Transverse colon (tissue), 4 donors: ENCODE measurements at regions not wholly inside any gene's neighbourhood (a gene's known extent, or its start where the extent isn't known, plus 50 kb on each side); places are given as distances from the start of the nearest gene placed in this dataset.
A peak's percentile ranks its signal among the peaks of the same experiment; 100 is the strongest.

Experiments
- DNase-seq: peaks from one replicate; pipeline ENCODE4 v3.0.0-alpha.2; 2019
- H3K27ac ChIP-seq, 4 donors: fragments of 200-600 bp; sonication (generic); 2 replicates each; pipeline ENCODE4 v1.5.1; 2016 to 2018; ENCODE audit warnings: inconsistent platforms in 4 of 4
- H3K27me3 ChIP-seq: fragments of 200-600 bp; sonication (generic); 2 replicates; pipeline ENCODE4 v1.5.1; 2017; ENCODE audit warnings: inconsistent platforms
- H3K36me3 ChIP-seq, 4 donors: fragments of 200-600 bp; sonication (generic); 2 replicates each; pipeline ENCODE4 v1.5.1; 2017 to 2019; ENCODE audit warnings: inconsistent platforms in 4 of 4
- H3K4me1 ChIP-seq, 4 donors: fragments of 200-600 bp; sonication (generic); 2 replicates each; pipeline ENCODE4 v1.5.1; 2017 to 2020; ENCODE audit warnings: inconsistent platforms in 4 of 4
- H3K4me3 ChIP-seq, 4 donors: fragments of 200-600 bp; sonication (generic); 1 replicate in 1 of 4; 2 replicates in 3 of 4; pipeline versions ENCODE4 v1.5.1 to v1.6.1; 2017 to 2019; ENCODE audit warnings: inconsistent platforms in 4 of 4
- H3K9me3 ChIP-seq, 2 donors: fragments of 200-600 bp; sonication (generic); 2 replicates each; pipeline ENCODE4 v1.5.1; 2017 to 2019; ENCODE audit warnings: inconsistent platforms in 2 of 2
- CTCF ChIP-seq, 5 experiments: fragments of 200-600 bp in 3 of 5; fragments of 450-650 bp in 2 of 5; sonication (generic) in 3 of 5; IDR thresholded peaks; 1 replicate in 2 of 5; 2 replicates in 3 of 5; pipeline ENCODE4 v1.5.1; 2016 to 2017; ENCODE audit warnings: antibody characterized with exemption in 5 of 5, inconsistent platforms in 3 of 5, mild to moderate bottlenecking in 2 of 5, moderate library complexity in 1 of 5
- EP300 ChIP-seq: sonication (generic); formaldehyde crosslinking; IDR thresholded peaks from one replicate; pipeline ENCODE4 v1.6.1; 2017; ENCODE audit warnings: antibody characterized with exemption, low read depth
- POLR2A ChIP-seq: fragments of 450-650 bp; IDR thresholded peaks from one replicate; pipeline ENCODE4 v1.6.1; 2016; ENCODE audit warnings: antibody characterized with exemption, mild to moderate bottlenecking, moderate library complexity
- POLR2AphosphoS5 ChIP-seq, 3 donors: sonication (generic); formaldehyde crosslinking; IDR thresholded peaks; one replicate each; pipeline ENCODE4 v1.6.1; 2016; ENCODE audit warnings: antibody characterized with exemption in 3 of 3
- WGBS, 2 donors: methylation state at CpG; one replicate each; pipeline ENCODE4 v1.1.5; 2018; ENCODE audit warnings: low coverage in 1 of 2; 5-methylcytosine and 5-hydroxymethylcytosine counted together
- in situ Hi-C, 4 donors: fragments of 200-750 bp; cut with MboI; loops; one replicate each; pipeline versions ENCODE4 v1.15.0 to v1.15.1; 2017; ENCODE audit warnings: low sequenced_read_pairs in 3 of 4, low pct_ligation_motif_present in 1 of 4, low pct_unique_long_range_greater_than_20kb in 1 of 4
- intact Hi-C: fragments of 100-400 bp; cut with DNase I; formaldehyde crosslinking; loops from one replicate; pipeline ENCODE4 v1.15.1; 2023; ENCODE audit warnings: low total_unique reads

DNA sequence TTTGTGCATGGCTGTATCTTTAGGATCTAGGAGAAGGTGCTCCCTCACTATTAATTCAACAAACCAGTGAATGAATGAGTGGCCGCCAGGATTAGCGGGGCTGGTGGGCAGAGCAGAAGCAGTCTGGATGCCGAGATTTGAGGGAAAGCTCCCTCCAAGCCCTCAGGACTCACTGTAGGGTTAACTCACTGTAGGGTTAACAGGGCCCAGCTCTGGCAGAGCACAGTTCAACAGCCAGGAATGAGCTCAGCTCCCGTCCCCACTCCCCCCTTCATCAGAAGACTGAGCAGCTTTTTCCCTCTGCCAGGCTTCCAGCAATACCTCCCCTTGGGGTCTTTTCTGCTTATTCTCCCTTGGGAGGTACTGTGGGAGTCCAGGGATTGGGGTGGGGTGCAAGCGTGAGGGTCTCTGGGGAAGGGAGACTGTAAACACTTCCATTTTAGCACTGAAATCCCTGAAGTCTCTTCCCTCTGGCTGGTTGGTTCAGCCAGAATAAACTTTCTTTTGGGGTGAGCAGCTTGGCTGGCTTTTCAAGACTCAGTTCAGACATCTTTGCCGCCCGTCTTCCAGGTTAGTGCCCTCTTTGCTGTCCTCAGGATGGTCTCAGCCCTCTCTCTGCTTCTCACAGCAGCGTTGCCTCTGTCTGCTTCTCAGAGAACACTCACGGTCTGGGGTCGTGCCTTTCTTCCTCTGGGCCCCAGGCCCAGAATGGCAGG lies 53.7 kb upstream of the WSB1 start:
- no peak overlapping the region for H3K27ac ChIP-seq
- in situ Hi-C loops = loop anchor here in 3 of 4 donors (5.0 to 25.0 kb wide), 4 partner anchors 52 to 372 kb away; partner anchors contain the start of genes KSR1 (in 1 of the 3) and WSB1 (in 1 of the 3)
- no peak overlapping the region for H3K4me3 ChIP-seq
- TF ChIP-seq POLR2A (no peak), POLR2AphosphoS5 (IDR thresholded peaks at IDR 0.05) (no peak), CTCF (IDR thresholded peaks at IDR 0.05) (no peak), EP300 (no peak)
- no peak for DNase-seq
- H3K36me3 ChIP-seq = no peaks in the 10 kb centered on the region
- no peaks in the 10 kb centered on the region for H3K9me3 ChIP-seq
- 83 to 84% methylated on average over 1 to 10 of the region's 10 CpGs for WGBS, 2 donors
- H3K4me1 ChIP-seq = peaks cover 3 to 44% (median 10%) of the 10 kb centered on the region in 4 donors
- intact Hi-C loops = no loop called here
- H3K27me3 ChIP-seq = no peaks in the 10 kb centered on the region

DNA sequence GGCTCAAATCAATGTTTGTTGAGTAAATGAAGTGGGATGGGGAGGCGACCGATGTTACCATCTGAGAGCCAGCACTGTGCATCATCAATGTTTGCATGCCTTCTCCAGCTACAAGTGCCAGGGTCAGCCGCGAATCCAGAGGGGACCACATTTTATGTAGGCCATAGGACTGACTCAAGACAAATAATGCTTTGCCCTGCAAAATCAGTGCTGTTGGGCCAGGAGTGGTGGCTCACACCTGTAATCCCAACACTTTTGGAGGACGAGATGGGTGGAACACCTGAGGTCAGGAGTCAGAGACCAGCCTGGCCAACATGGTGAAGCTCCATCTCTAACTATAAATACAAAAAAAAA lies 53.1 kb upstream of the WSB1 start:
- TF ChIP-seq POLR2A (no peak), CTCF (IDR thresholded peaks at IDR 0.05) (no peak), EP300 (no peak), POLR2AphosphoS5 (IDR thresholded peaks at IDR 0.05) (no peak)
- H3K27me3 ChIP-seq = no peaks in the 10 kb centered on the region
- intact Hi-C loops (no loop called here), in situ Hi-C loops (loop anchor here in 3 of 4 donors (5.0 to 25.0 kb wide), 4 partner anchors 52 to 372 kb away; partner anchors contain the start of genes KSR1 (in 1 of the 3) and WSB1 (in 1 of the 3))
- peaks cover 9 to 49% (median 15%) of the 10 kb centered on the region in 4 donors for H3K4me1 ChIP-seq
- WGBS, 2 donors = 85% methylated on average over 5 of the region's 5 CpGs; no CpG with 5 or more reads in 1 of the 2 donors
- no peak overlapping the region for H3K4me3 ChIP-seq
- H3K36me3 ChIP-seq = no peaks in the 10 kb centered on the region
- no peaks in the 10 kb centered on the region for H3K9me3 ChIP-seq
- no peak for DNase-seq
- H3K27ac ChIP-seq = no peak overlapping the region

- H3K27ac ChIP-seq = no peak overlapping the region
- in situ Hi-C loops (loop anchor here in 3 of 4 donors (5.0 to 25.0 kb wide), 4 partner anchors 51 to 371 kb away; partner anchors contain the start of genes KSR1 (in 1 of the 3) and WSB1 (in 1 of the 3)), intact Hi-C loops (no loop called here)
- no peaks in the 10 kb centered on the region for H3K27me3 ChIP-seq
- H3K4me3 ChIP-seq = no peak overlapping the region
- DNase-seq = peak; percentile 43
- H3K4me1 ChIP-seq = peaks cover 10 to 56% (median 16%) of the 10 kb centered on the region in 4 donors
- TF ChIP-seq POLR2A = no peak
- TF ChIP-seq EP300 = no peak
- no peak for TF ChIP-seq POLR2AphosphoS5 (IDR thresholded peaks at IDR 0.05)
- no peak for TF ChIP-seq CTCF (IDR thresholded peaks at IDR 0.05)
- WGBS, 2 donors = 36 to 61% methylated on average over 2 to 5 of the region's 5 CpGs
- H3K36me3 ChIP-seq = no peaks in the 10 kb centered on the region
- H3K9me3 ChIP-seq = no peaks in the 10 kb centered on the region
Observed at GRCh38 chr17:27241346-27241946, 52.5 kb upstream of the WSB1 start.

DNA sequence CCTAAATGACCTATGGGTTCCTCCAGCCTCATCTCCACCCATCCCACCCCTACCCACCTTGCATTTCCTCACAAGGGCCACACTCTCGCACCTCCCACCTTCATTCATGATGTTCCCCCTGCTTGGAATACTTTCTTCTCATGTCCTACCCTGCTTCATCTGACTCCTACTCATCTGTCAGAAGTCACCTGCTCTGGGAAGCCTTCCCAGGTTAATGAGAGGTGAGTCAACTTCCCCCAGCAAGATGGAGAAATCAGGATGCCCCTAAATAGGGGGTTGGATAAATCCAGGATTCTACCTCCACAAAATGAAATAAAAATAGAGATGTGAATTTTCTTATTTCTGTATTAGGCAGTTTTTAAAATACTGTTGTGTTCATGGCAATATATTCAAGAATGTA lies 51.0 kb upstream of the WSB1 start:
- H3K9me3 ChIP-seq = no peaks in the 10 kb centered on the region
- DNase-seq = no peak
- 78 to 96% methylated on average over 1 of the region's 1 CpG for WGBS, 2 donors
- no peak overlapping the region for H3K4me3 ChIP-seq
- in situ Hi-C loops = loop anchor here in 3 of 4 donors (5.0 to 25.0 kb wide), 4 partner anchors 49 to 369 kb away; partner anchors contain the start of genes KSR1 (in 1 of the 3) and WSB1 (in 1 of the 3)
- H3K27ac ChIP-seq = peak overlapping the region in 1 of 4 donors; percentile 32
- H3K27me3 ChIP-seq = no peaks in the 10 kb centered on the region
- intact Hi-C loops = no loop called here
- H3K36me3 ChIP-seq = no peaks in the 10 kb centered on the region
- H3K4me1 ChIP-seq = peaks cover 22 to 66% (median 26%) of the 10 kb centered on the region in 4 donors
- no peak for TF ChIP-seq CTCF (IDR thresholded peaks at IDR 0.05)
- no peak for TF ChIP-seq POLR2AphosphoS5 (IDR thresholded peaks at IDR 0.05)
- no peak for TF ChIP-seq POLR2A
- TF ChIP-seq EP300 = no peak
